Mesendoderm (in vitro differentiated cells): ENCODE measurements at regions not wholly inside any gene's neighbourhood (a gene's known extent, or its start where the extent isn't known, plus 50 kb on each side); places are given as distances from the start of the nearest gene placed in this dataset.

Experiments
- DNase-seq: peaks from one replicate; pipeline ENCODE4 v3.0.0; 2013
- H2AK5ac ChIP-seq: 2 replicates; pipeline ENCODE4 v1.6.1; 2013; ENCODE audit warnings: low read length, inconsistent platforms
- H2BK120ac ChIP-seq: 2 replicates; pipeline ENCODE4 v1.6.1; 2013; ENCODE audit warnings: low read depth, mild to moderate bottlenecking, low read length, moderate library complexity, mixed read lengths
- H2BK15ac ChIP-seq: replicated peaks from 2 replicates; pipeline ENCODE4 v1.6.1; 2013; ENCODE audit warnings: low read depth, mild to moderate bottlenecking, moderate library complexity
- H2BK5ac ChIP-seq: 2 replicates; pipeline ENCODE4 v1.6.1; 2013; ENCODE audit warnings: low read length, inconsistent platforms
- H3K18ac ChIP-seq: 2 replicates; pipeline ENCODE4 v1.6.1; 2013; ENCODE audit warnings: mild to moderate bottlenecking, low read length, mixed read lengths
- H3K23ac ChIP-seq: one replicate; pipeline ENCODE4 v1.6.1; 2013; ENCODE audit warnings: low read length
- H3K27ac ChIP-seq: 2 replicates; pipeline ENCODE4 v1.5.1; 2013; ENCODE audit warnings: low read depth, mild to moderate bottlenecking, inconsistent platforms, low read length, moderate library complexity
- H3K27me3 ChIP-seq: 2 replicates; pipeline ENCODE4 v1.6.1; 2013; ENCODE audit warnings: low read length, control low read depth, mild to moderate bottlenecking, inconsistent platforms; ENCODE audit not compliant: insufficient read depth, poor library complexity
- H3K36me3 ChIP-seq: 2 replicates; pipeline ENCODE4 v1.6.1; 2013; ENCODE audit warnings: low read length, inconsistent platforms; ENCODE audit not compliant: control insufficient read depth, insufficient read depth
- H3K4ac ChIP-seq: one replicate; pipeline ENCODE4 v1.6.1; 2013; ENCODE audit warnings: low read depth, mild to moderate bottlenecking, low read length, moderate library complexity
- H3K4me1 ChIP-seq: 2 replicates; pipeline ENCODE4 v1.6.1; 2013; ENCODE audit warnings: low read depth, low read length, inconsistent platforms; ENCODE audit not compliant: control insufficient read depth
- H3K4me2 ChIP-seq: 2 replicates; pipeline ENCODE4 v1.6.1; 2013; ENCODE audit warnings: low read length
- H3K4me3 ChIP-seq: 2 replicates; pipeline ENCODE4 v1.5.1; 2013; ENCODE audit warnings: mild to moderate bottlenecking, low read length
- H3K56ac ChIP-seq: one replicate; pipeline ENCODE4 v1.6.1; 2013; ENCODE audit warnings: low read length
- H3K79me1 ChIP-seq: 2 replicates; pipeline ENCODE4 v1.6.1; 2013; ENCODE audit warnings: low read length, inconsistent platforms
- H3K79me2 ChIP-seq: 2 replicates; pipeline ENCODE4 v1.6.1; 2013; ENCODE audit warnings: mild to moderate bottlenecking, low read length; ENCODE audit not compliant: control insufficient read depth, insufficient read depth
- H3K9ac ChIP-seq: 2 replicates; pipeline ENCODE4 v1.6.1; 2013; ENCODE audit warnings: low read length, inconsistent platforms
- H4K5ac ChIP-seq: one replicate; pipeline ENCODE4 v1.6.1; 2013; ENCODE audit warnings: low read length
- H4K8ac ChIP-seq: one replicate; pipeline ENCODE4 v1.6.1; 2013; ENCODE audit warnings: low read depth, mild to moderate bottlenecking, control low read depth, low read length, moderate library complexity
- WGBS: extraction: QIAGEN DNeasy Blood & Tissue Kit; methylation state at CpG from one replicate; pipeline ENCODE4 v1.1.7; 2013; ENCODE audit warnings: low lambda C conversion rate, missing lambda C conversion rate; ENCODE audit not compliant: insufficient coverage; ENCODE audit errors: extremely low coverage; 5-methylcytosine and 5-hydroxymethylcytosine counted together

- no CpG with 5 or more reads among the region's 5 CpGs for whole genome bisulfite sequencing
- DNase-seq, result no peak
Measured at GRCh38 chr13:84445776-84446175, 563.5 kb upstream of the SLITRK1 start.

GRCh38 chr13:84443463-84443862 lies 561.2 kb upstream of the SLITRK1 start:
- Histone ChIP-seq H3K27ac (no peak overlapping the region), H3K4ac (no peak overlapping the region), H3K4me1 (no peaks in the 10 kb centered on the region), H2BK5ac (no peak overlapping the region), H2BK120ac (no peak overlapping the region), H3K4me2 (no peak overlapping the region), H4K8ac (no peak overlapping the region), H2BK15ac (no peak overlapping the region), H4K5ac (no peak overlapping the region), H3K56ac (no peak overlapping the region), H3K4me3 (no peak overlapping the region), H3K27me3 (no peaks in the 10 kb centered on the region), H3K79me2 (no peaks in the 10 kb centered on the region), H3K18ac (no peak overlapping the region), H3K79me1 (no peaks in the 10 kb centered on the region), H3K23ac (no peak overlapping the region), H3K9ac (no peak overlapping the region), H3K36me3 (no peaks in the 10 kb centered on the region), H2AK5ac (no peak overlapping the region)
- no peak for DNase-seq

More at GRCh38 chr13:84445776-84446175, 563.5 kb upstream of the SLITRK1 start:
- H3K4ac ChIP-seq, result no peak overlapping the region
- H3K79me2 ChIP-seq, result no peaks in the 10 kb centered on the region
- no peak overlapping the region for H4K8ac ChIP-seq
- no peak overlapping the region for H2BK15ac ChIP-seq
- H3K27me3 ChIP-seq, result no peaks in the 10 kb centered on the region
- H3K36me3 ChIP-seq, result no peaks in the 10 kb centered on the region
- H3K23ac ChIP-seq, result no peak overlapping the region
- H3K4me3 ChIP-seq, result no peak overlapping the region
- no peak overlapping the region for H3K56ac ChIP-seq
- no peak overlapping the region for H4K5ac ChIP-seq
- no peak overlapping the region for H2BK120ac ChIP-seq
- no peak overlapping the region for H2BK5ac ChIP-seq
- no peaks in the 10 kb centered on the region for H3K79me1 ChIP-seq
- H2AK5ac ChIP-seq, result peak overlapping the region; percentile 24
- H3K4me1 ChIP-seq, result no peaks in the 10 kb centered on the region
- H3K27ac ChIP-seq, result no peak overlapping the region
- no peak overlapping the region for H3K4me2 ChIP-seq
- H3K18ac ChIP-seq, result no peak overlapping the region
- no peak overlapping the region for H3K9ac ChIP-seq

GRCh38 chr13:84439108-84439507 lies 556.8 kb upstream of the SLITRK1 start:
- Histone ChIP-seq H3K4me2 (no peak overlapping the region), H2BK120ac (no peak overlapping the region), H2BK5ac (no peak overlapping the region), H3K23ac (no peak overlapping the region), H4K8ac (no peak overlapping the region), H3K79me2 (no peaks in the 10 kb centered on the region), H3K4me1 (no peaks in the 10 kb centered on the region), H3K79me1 (no peaks in the 10 kb centered on the region), H3K4ac (no peak overlapping the region), H3K4me3 (no peak overlapping the region), H3K27ac (no peak overlapping the region), H3K36me3 (no peaks in the 10 kb centered on the region), H3K18ac (no peak overlapping the region), H4K5ac (no peak overlapping the region), H3K27me3 (no peaks in the 10 kb centered on the region), H3K56ac (no peak overlapping the region), H3K9ac (no peak overlapping the region), H2BK15ac (no peak overlapping the region), H2AK5ac (no peak overlapping the region)
- no peak for DNase-seq
- no CpG with 5 or more reads among the region's 1 CpG for WGBS

- H4K8ac ChIP-seq, result no peak overlapping the region
- no peak overlapping the region for H2BK15ac ChIP-seq
- no peaks in the 10 kb centered on the region for H3K27me3 ChIP-seq
- no peak overlapping the region for H3K4me2 ChIP-seq
- H3K4me3 ChIP-seq, result no peak overlapping the region
- H3K18ac ChIP-seq, result no peak overlapping the region
- no peaks in the 10 kb centered on the region for H3K79me2 ChIP-seq
- peaks cover 3% of the 10 kb centered on the region for H3K4me1 ChIP-seq
- H2BK5ac ChIP-seq, result no peak overlapping the region
- no peak overlapping the region for H4K5ac ChIP-seq
- H3K9ac ChIP-seq, result no peak overlapping the region
- H3K4ac ChIP-seq, result no peak overlapping the region
- no peak overlapping the region for H2AK5ac ChIP-seq
- WGBS, result no CpG with 5 or more reads among the region's 2 CpGs
- H3K36me3 ChIP-seq, result no peaks in the 10 kb centered on the region
- H3K27ac ChIP-seq, result no peak overlapping the region
- no peak overlapping the region for H2BK120ac ChIP-seq
- H3K79me1 ChIP-seq, result no peaks in the 10 kb centered on the region
- H3K56ac ChIP-seq, result no peak overlapping the region
- DNase-seq, result no peak
- no peak overlapping the region for H3K23ac ChIP-seq
Measured at GRCh38 chr13:84433024-84433423, 550.8 kb upstream of the SLITRK1 start.

GRCh38 chr13:84431646-84432045 lies 549.4 kb upstream of the SLITRK1 start:
- Histone ChIP-seq H2BK5ac (no peak overlapping the region), H3K4me2 (no peak overlapping the region), H2BK15ac (no peak overlapping the region), H3K23ac (no peak overlapping the region), H2BK120ac (no peak overlapping the region), H3K4me1 (peaks cover 3% of the 10 kb centered on the region), H3K79me1 (no peaks in the 10 kb centered on the region), H3K56ac (no peak overlapping the region), H4K5ac (no peak overlapping the region), H2AK5ac (no peak overlapping the region), H3K79me2 (no peaks in the 10 kb centered on the region), H3K4ac (no peak overlapping the region), H3K18ac (no peak overlapping the region), H3K4me3 (no peak overlapping the region), H3K36me3 (no peaks in the 10 kb centered on the region), H3K9ac (no peak overlapping the region), H4K8ac (no peak overlapping the region), H3K27ac (no peak overlapping the region), H3K27me3 (no peaks in the 10 kb centered on the region)
- WGBS, result no CpG with 5 or more reads among the region's 1 CpG
- DNase-seq, result no peak

- no CpG with 5 or more reads among the region's 4 CpGs for WGBS
- Histone ChIP-seq H3K4me3 (no peak overlapping the region), H3K4ac (no peak overlapping the region), H3K27ac (no peak overlapping the region), H3K79me1 (no peaks in the 10 kb centered on the region), H3K4me1 (peaks cover 3% of the 10 kb centered on the region), H3K18ac (no peak overlapping the region), H3K23ac (no peak overlapping the region), H2BK5ac (no peak overlapping the region), H3K56ac (no peak overlapping the region), H3K4me2 (no peak overlapping the region), H2AK5ac (no peak overlapping the region), H3K27me3 (no peaks in the 10 kb centered on the region), H2BK120ac (no peak overlapping the region), H2BK15ac (no peak overlapping the region), H3K9ac (no peak overlapping the region), H3K79me2 (no peaks in the 10 kb centered on the region), H4K8ac (no peak overlapping the region), H4K5ac (no peak overlapping the region), H3K36me3 (no peaks in the 10 kb centered on the region)
- peak; percentile 37 for DNase-seq
Measured at GRCh38 chr13:84430446-84430845, 548.2 kb upstream of the SLITRK1 start.
